Trophoblast cell (in vitro differentiated cells and primary cell): ENCODE measurements at regions not wholly inside any gene's neighbourhood (a gene's known extent, or its start where the extent isn't known, plus 50 kb on each side); places are given as distances from the start of the nearest gene placed in this dataset.

Source experiments
- DNase-seq, 2 donors: peaks; one replicate each; pipeline ENCODE4 v3.0.0-alpha.2; 2016
- H2AFZ ChIP-seq: 2 replicates; pipeline ENCODE4 v1.6.1; 2013; ENCODE audit warnings: low read length, moderate library complexity, mild to moderate bottlenecking; ENCODE audit not compliant: insufficient read depth, poor library complexity
- H2AK5ac ChIP-seq: 2 replicates; pipeline ENCODE4 v1.6.1; 2013; ENCODE audit warnings: mild to moderate bottlenecking, low read length
- H2BK120ac ChIP-seq: 2 replicates; pipeline ENCODE4 v1.6.1; 2013; ENCODE audit warnings: low read length, mild to moderate bottlenecking, moderate library complexity; ENCODE audit not compliant: insufficient read depth, poor library complexity
- H2BK12ac ChIP-seq: 2 replicates; pipeline ENCODE4 v1.6.1; 2013; ENCODE audit warnings: mild to moderate bottlenecking, low read length, moderate library complexity
- H2BK5ac ChIP-seq: 2 replicates; pipeline ENCODE4 v1.6.1; 2013; ENCODE audit warnings: low read length, low read depth, moderate library complexity, mild to moderate bottlenecking; ENCODE audit not compliant: poor library complexity
- H3K14ac ChIP-seq: 2 replicates; pipeline ENCODE4 v1.6.1; 2013; ENCODE audit warnings: mild to moderate bottlenecking, low read length
- H3K18ac ChIP-seq: 2 replicates; pipeline ENCODE4 v1.6.1; 2013; ENCODE audit warnings: mild to moderate bottlenecking, low read length
- H3K23ac ChIP-seq: 2 replicates; pipeline ENCODE4 v1.6.1; 2013; ENCODE audit warnings: low read length
- H3K27ac ChIP-seq: 2 replicates; pipeline ENCODE4 v1.5.1; 2013; ENCODE audit warnings: low read depth, mild to moderate bottlenecking, inconsistent platforms, low read length, moderate library complexity
- H3K27me3 ChIP-seq: 2 replicates; pipeline ENCODE4 v1.6.1; 2013; ENCODE audit warnings: inconsistent platforms, mild to moderate bottlenecking, low read length, moderate library complexity; ENCODE audit not compliant: insufficient read depth
- H3K36me3 ChIP-seq, 2 experiments: 1 replicate in 1 of 2; 2 replicates in 1 of 2; pipeline ENCODE4 v1.6.1; 2013; ENCODE audit warnings: low read length in 2 of 2, mild to moderate bottlenecking in 2 of 2, moderate library complexity in 1 of 2; ENCODE audit not compliant: insufficient read depth in 2 of 2, control insufficient read depth in 1 of 2
- H3K4ac ChIP-seq: 2 replicates; pipeline ENCODE4 v1.6.1; 2013; ENCODE audit warnings: low read depth, mild to moderate bottlenecking, low read length, moderate library complexity
- H3K4me1 ChIP-seq, 2 experiments: 1 replicate in 1 of 2; 2 replicates in 1 of 2; pipeline ENCODE4 v1.6.1; 2013; ENCODE audit warnings: low read length in 2 of 2, mild to moderate bottlenecking in 2 of 2, moderate library complexity in 1 of 2; ENCODE audit not compliant: insufficient read depth in 2 of 2, control insufficient read depth in 1 of 2
- H3K4me2 ChIP-seq: 2 replicates; pipeline ENCODE4 v1.6.1; 2013; ENCODE audit warnings: inconsistent platforms, mild to moderate bottlenecking, low read length, moderate library complexity
- H3K4me3 ChIP-seq: 2 replicates; pipeline ENCODE4 v1.5.1; 2013; ENCODE audit warnings: mild to moderate bottlenecking, low read depth, low read length, inconsistent platforms
- H3K79me1 ChIP-seq: one replicate; pipeline ENCODE4 v1.6.1; 2013; ENCODE audit warnings: low read length
- H3K79me2 ChIP-seq: 2 replicates; pipeline ENCODE4 v1.6.1; 2013; ENCODE audit warnings: low read length, mild to moderate bottlenecking; ENCODE audit not compliant: control insufficient read depth, insufficient read depth, poor library complexity
- H3K9ac ChIP-seq: 2 replicates; pipeline ENCODE4 v1.6.1; 2013; ENCODE audit warnings: mild to moderate bottlenecking, low read length
- H3K9me3 ChIP-seq: 2 replicates; pipeline ENCODE4 v1.6.1; 2013; ENCODE audit warnings: low read depth, mild to moderate bottlenecking, control low read depth, inconsistent platforms, low read length; ENCODE audit not compliant: insufficient read depth
- H4K12ac ChIP-seq: 2 replicates; pipeline ENCODE4 v1.6.1; 2013; ENCODE audit warnings: low read depth, mild to moderate bottlenecking, low read length, moderate library complexity
- H4K8ac ChIP-seq: 2 replicates; pipeline ENCODE4 v1.6.1; 2013; ENCODE audit warnings: low read depth, mild to moderate bottlenecking, low read length, moderate library complexity
- H4K91ac ChIP-seq: one replicate; pipeline ENCODE4 v1.6.1; 2013; ENCODE audit warnings: low read depth, mild to moderate bottlenecking, low read length, moderate library complexity
- WGBS: extraction: QIAGEN DNeasy Blood & Tissue Kit; methylation state at CpG from one replicate; pipeline ENCODE4 v1.1.7; 2013; ENCODE audit warnings: missing lambda C conversion rate; ENCODE audit not compliant: insufficient read length, insufficient coverage; ENCODE audit errors: extremely low coverage; 5-methylcytosine and 5-hydroxymethylcytosine counted together

DNA sequence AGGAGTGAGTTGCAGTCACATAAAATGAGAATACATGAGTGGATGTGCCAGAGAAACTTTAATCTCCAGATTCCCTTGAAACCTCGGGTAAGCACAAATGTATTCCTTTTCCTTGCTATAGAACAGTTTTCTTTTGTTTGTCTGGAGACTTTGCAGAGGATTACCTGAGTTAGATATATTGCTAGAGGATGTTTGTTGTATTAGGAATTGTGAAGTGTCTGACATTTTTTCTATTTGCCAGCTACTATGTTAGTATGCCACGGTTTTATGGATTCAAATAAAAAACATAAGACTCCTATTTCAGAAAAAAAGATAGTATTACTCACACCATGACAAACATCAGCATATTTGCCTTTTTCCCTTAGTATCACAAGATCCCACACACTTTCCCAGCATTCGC lies 844.9 kb upstream of the SLITRK5 start:
- no peak overlapping the region for H2BK120ac ChIP-seq
- H2AK5ac ChIP-seq, result no peak overlapping the region
- H2BK12ac ChIP-seq, result no peak overlapping the region
- H3K27me3 ChIP-seq, result no peaks in the 10 kb centered on the region
- no peaks in the 10 kb centered on the region for H3K79me1 ChIP-seq
- no peak overlapping the region for H4K91ac ChIP-seq
- H2AFZ ChIP-seq, result no peak overlapping the region
- no peaks in the 10 kb centered on the region for H3K9me3 ChIP-seq
- no peak overlapping the region for H3K4me2 ChIP-seq
- H3K4me1 ChIP-seq, result no peaks in the 10 kb centered on the region
- H3K9ac ChIP-seq, result no peak overlapping the region
- no peak overlapping the region for H4K12ac ChIP-seq
- H3K4ac ChIP-seq, result no peak overlapping the region
- no peak overlapping the region for H2BK5ac ChIP-seq
- no peak overlapping the region for H4K8ac ChIP-seq
- no peaks in the 10 kb centered on the region for H3K36me3 ChIP-seq
- no peaks in the 10 kb centered on the region for H3K79me2 ChIP-seq
- H3K23ac ChIP-seq, result no peak overlapping the region
- no peak overlapping the region for H3K14ac ChIP-seq
- DNase-seq, result no peak
- H3K27ac ChIP-seq, result no peak overlapping the region
- H3K18ac ChIP-seq, result no peak overlapping the region
- no CpG with 5 or more reads among the region's 3 CpGs for WGBS
- no peak overlapping the region for H3K4me3 ChIP-seq

DNA sequence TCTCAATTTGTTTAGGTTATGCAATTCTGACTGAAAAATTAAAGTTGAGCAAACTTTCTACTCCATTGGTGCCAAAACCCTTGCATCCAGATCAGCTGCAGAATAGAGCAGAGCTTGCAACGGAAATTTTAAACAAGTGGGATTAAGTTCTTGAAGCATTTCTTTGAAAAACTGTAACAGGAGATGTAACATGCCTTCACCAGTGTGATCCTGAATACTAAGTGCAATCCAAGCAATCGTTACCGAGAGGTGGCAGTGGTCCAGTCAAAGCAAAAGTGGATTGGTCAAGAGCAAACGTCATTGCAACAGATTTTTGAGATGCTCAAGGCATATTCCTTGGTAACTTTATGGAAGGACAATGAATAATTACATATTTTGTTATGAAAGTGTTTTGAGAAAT lies 841.1 kb upstream of the SLITRK5 start:
- H3K27me3 ChIP-seq, result no peaks in the 10 kb centered on the region
- H2AFZ ChIP-seq, result no peak overlapping the region
- no peak overlapping the region for H3K4me3 ChIP-seq
- H3K23ac ChIP-seq, result no peak overlapping the region
- H2AK5ac ChIP-seq, result no peak overlapping the region
- no peak overlapping the region for H3K4ac ChIP-seq
- no peaks in the 10 kb centered on the region for H3K79me2 ChIP-seq
- H4K91ac ChIP-seq, result no peak overlapping the region
- DNase-seq, result no peak
- no peak overlapping the region for H3K18ac ChIP-seq
- H4K12ac ChIP-seq, result no peak overlapping the region
- H3K9me3 ChIP-seq, result no peaks in the 10 kb centered on the region
- no CpG with 5 or more reads among the region's 4 CpGs for WGBS
- no peak overlapping the region for H2BK5ac ChIP-seq
- no peak overlapping the region for H4K8ac ChIP-seq
- no peak overlapping the region for H3K27ac ChIP-seq
- H3K36me3 ChIP-seq, result no peaks in the 10 kb centered on the region
- no peak overlapping the region for H3K14ac ChIP-seq
- no peak overlapping the region for H2BK12ac ChIP-seq
- no peak overlapping the region for H3K4me2 ChIP-seq
- H2BK120ac ChIP-seq, result no peak overlapping the region
- H3K9ac ChIP-seq, result no peak overlapping the region
- no peaks in the 10 kb centered on the region for H3K79me1 ChIP-seq
- no peaks in the 10 kb centered on the region for H3K4me1 ChIP-seq

DNA sequence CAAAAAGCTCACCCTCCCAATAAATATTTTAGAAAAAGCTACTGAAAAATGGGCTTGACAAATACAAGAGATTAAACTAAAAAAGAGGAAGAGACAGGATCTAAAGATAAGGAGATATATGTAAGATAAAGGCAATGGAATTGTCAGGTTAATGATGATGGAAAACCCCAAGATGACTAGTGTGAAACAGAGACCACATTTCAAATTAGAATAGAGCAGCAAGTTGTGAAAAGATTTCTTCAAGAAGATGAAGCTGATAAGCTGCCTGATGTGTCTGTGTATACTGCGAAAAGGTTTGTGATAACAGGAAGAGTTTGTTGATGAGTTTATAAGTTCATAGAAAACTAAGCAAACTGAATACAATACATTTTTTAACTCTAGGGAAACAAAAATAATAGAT lies 840.1 kb upstream of the SLITRK5 start:
- WGBS, result no CpG with 5 or more reads among the region's 1 CpG

DNA sequence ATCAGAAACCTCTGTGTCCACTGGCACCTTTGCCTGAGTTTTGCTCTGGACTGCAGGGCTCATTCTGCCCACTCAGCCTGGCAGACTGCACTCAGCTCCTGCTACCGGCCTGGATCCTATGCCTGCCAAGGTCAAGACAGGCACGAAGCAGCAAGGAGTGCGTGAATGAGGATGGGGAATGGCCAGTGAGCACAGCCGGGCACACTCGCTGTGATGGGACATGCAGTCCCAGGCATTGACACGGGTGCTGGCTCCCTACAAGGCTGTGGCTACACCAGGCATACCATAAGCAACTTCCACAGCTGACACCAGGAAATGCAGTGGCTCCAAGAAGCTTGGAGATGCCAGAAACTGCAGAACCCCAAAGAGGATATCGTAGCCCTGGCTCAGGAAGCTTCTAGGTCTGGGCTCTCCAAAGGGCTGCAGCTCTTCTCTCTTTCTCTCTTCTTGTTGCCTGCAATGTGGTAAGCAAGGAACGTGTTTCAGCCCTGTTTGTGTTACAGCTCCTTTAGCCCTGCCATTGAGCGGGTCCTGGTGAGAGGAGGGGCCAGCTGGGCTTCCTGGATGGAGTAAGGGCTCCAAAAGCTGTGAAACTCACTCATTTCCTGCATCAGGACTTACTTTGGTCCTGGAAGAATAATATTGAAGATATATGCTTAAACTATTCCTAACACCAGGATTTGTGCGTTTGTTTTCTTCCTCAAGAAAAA lies 832.6 kb upstream of the SLITRK5 start:
- Histone ChIP-seq H3K9ac (no peak overlapping the region), H2BK120ac (no peak overlapping the region), H4K12ac (no peak overlapping the region), H3K4me1 (peaks cover 5% of the 10 kb centered on the region in 2 experiments), H2AFZ (no peak overlapping the region), H3K79me1 (no peaks in the 10 kb centered on the region), H3K79me2 (peaks cover 2% of the 10 kb centered on the region), H4K8ac (peak overlapping the region; percentile 13), H4K91ac (peak overlapping the region; percentile 19), H3K4me3 (no peak overlapping the region), H2AK5ac (no peak overlapping the region), H2BK5ac (no peak overlapping the region), H3K4ac (no peak overlapping the region), H3K18ac (peak overlapping the region; percentile 29), H3K14ac (peak overlapping the region; percentile 49), H3K4me2 (no peak overlapping the region), H3K36me3 (no peaks in the 10 kb centered on the region), H3K27ac (no peak overlapping the region), H2BK12ac (peak overlapping the region; percentile 37), H3K9me3 (peaks cover 9% of the 10 kb centered on the region), H3K27me3 (no peaks in the 10 kb centered on the region), H3K23ac (no peak overlapping the region)
- WGBS, result no CpG with 5 or more reads among the region's 10 CpGs
- DNase-seq, result no peak

More for the DNA sequence above, 840.1 kb upstream of the SLITRK5 start:
- Histone ChIP-seq H3K4me2 (no peak overlapping the region), H3K9me3 (peaks cover 1% of the 10 kb centered on the region), H3K79me1 (no peaks in the 10 kb centered on the region), H2BK120ac (no peak overlapping the region), H3K27ac (no peak overlapping the region), H4K91ac (no peak overlapping the region), H3K79me2 (no peaks in the 10 kb centered on the region), H2BK5ac (no peak overlapping the region), H3K18ac (no peak overlapping the region), H3K23ac (no peak overlapping the region), H3K36me3 (no peaks in the 10 kb centered on the region), H2AFZ (no peak overlapping the region), H3K14ac (no peak overlapping the region), H3K9ac (no peak overlapping the region), H3K27me3 (no peaks in the 10 kb centered on the region), H2AK5ac (no peak overlapping the region), H2BK12ac (no peak overlapping the region), H3K4ac (no peak overlapping the region), H4K12ac (no peak overlapping the region), H3K4me3 (no peak overlapping the region), H3K4me1 (no peaks in the 10 kb centered on the region), H4K8ac (no peak overlapping the region)
- no peak for DNase-seq
